ENCODE measurements at regions not wholly inside any gene's neighbourhood (a gene's known extent, or its start where the extent isn't known, plus 50 kb on each side); places are given as distances from the start of the nearest gene placed in this dataset.
A peak's percentile ranks its signal among the peaks of the same experiment; 100 is the strongest.

GRCh38 chr14:38839694-38840365, 263.2 kb downstream of the SEC23A start:
- no peak for DNase-seq
- no peak for ATAC-seq

GRCh38 chr14:38838979-38839323, 264.1 kb downstream of the SEC23A start:
- no peak for ATAC-seq
- no peak for DNase-seq

GRCh38 chr14:38838049-38838978, 264.7 kb downstream of the SEC23A start:
- ATAC-seq = no peak
- DNase-seq = no peak

DNA sequence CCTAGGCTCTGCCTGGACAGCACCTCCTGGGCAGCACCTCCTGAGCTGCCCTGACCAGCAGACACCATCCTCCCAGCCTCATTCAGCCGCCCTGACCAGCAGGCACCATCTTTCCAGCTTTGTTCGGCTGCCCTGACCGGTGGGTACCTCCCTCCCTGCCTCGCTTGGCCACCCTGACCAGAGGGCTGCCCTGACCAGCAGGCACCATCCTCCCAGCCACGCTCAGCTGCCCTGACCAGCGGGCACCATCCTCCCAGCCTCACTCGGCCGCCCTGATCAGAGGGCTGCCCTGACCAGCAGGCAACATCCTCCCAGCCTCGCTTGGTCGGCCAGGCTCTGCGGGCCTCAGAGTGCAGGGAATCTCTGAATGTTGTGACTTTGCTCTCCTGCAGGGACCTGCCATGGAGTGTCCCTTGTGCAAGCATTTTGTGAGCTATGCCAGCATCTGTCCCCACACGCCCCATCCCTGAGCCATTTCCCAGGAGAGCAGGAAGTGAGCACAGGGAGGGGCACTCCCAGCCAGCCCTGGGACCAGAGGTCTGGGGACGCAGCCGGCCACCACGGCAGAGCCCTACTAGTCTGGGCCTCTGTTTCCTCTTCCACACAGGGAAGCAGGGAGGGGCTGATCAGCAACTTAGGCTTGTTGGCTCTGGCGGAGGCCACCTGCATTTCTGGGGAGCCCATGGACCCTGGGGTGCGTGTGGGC, 265.5 kb downstream of the SEC23A start:
- ATAC-seq (no peak), DNase-seq (no peak)

- ATAC-seq (no peak), DNase-seq (no peak)
These were observed 266.5 kb downstream of the SEC23A start for GRCh38 chr14:38836539-38836938.

DNA sequence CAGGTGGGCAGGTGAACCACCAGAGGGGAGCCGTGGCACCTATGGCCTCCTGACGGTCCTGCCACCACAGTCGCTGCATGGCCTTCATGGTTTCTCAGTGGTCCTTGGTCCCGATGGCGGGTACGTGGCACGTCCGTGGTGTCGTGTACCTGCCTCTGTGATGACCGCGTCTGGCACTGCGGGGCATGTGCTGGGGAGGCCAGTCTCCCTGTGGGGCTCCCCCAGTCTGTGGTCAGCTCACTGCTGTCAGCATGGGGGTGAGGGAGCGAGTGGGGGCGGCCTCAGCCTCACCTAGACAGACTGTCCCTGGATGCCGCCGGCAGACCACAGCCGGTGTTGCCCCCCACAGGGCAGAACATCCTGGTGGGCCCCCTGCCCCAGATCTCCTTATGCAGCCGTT, 267.2 kb downstream of the SEC23A start:
- no peak for DNase-seq
- no peak for ATAC-seq

DNA sequence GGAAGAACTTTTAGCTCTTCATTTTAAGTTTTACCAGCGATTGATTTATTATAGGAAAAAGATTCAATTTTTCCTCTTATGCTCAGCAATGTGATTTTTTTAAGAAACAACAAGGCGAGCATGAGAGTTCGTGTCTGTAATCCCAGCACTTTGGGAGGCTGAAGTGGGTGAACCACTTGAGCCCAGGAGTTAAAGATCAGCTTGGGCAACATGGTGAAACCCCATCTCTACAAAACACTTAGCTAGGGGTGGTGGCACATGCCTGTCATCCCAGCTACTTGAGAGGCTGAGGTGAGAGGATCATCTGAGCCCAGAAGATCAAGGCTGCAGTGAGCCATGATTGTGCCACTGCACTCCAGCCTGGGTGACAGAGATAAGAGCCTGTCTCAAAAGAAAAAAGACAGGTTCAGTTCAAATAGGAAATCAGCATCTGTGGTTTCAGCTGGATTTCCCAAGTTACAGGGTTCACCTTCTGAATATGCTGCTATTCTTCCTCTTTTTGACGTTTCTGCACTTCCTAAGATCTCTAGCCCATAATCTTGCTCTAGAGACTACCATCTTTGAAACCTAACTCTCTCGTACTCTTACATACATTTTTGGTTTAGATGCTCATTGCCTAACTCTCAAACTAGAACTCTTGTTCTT, 274.7 kb downstream of the SEC23A start:
- DNase-seq = no peak
- no peak for ATAC-seq

DNA sequence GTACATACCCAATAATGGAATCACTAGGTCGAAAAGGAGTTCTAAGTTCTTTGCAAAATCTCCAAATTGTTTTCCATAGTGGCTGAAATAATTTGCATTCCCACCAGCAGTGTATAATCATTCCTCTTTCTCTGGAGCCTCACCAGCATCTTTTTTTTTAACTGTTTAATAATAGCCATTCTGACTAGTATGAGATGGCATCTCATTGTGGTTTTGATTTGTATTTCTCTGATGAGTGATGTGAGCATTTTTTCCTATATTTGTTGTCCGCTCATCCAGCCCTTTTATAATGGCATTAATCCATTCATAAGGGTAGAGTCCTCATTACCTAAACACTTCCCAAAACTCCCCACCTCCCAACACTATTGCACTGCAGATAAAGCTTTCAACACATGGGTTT, 278.3 kb downstream of the SEC23A start:
- ATAC-seq (no peak), DNase-seq (no peak)

GRCh38 chr14:38818555-38818954, 284.5 kb downstream of the SEC23A start:
- ATAC-seq = no peak
- no peak for DNase-seq

DNA sequence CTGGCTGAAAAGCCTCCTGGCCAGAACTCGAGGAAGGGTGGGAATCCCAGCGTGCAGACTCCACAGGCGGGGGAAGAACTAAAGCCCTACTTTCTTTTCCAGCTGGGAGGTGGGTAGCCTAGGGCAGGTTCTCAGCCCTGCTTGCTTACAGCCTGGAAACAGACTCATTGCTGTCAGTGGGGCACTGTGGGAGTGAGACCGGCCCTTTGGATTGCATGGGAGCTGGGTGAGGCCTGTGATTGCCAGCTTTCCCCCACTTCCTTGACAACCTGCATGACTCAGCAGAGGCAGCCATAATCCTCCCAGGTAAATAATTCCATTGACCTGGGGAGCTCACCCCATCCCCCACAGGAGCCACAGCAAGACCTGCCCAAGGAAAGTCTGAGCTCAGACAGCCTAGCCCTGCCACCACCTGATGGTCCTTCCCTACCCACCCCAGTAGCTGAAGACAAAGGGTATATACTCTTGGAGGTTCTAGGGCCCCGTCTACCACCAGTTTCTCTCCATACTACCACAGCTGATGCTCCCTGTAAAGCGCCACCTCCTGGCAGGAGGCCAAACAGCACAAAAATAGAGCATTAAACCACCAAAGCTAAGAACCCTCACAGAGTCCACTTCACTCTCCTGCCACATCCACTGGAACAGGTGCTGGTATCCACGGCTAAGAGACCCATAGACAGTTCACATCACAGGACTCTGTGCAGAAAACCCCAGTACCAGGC, 294.1 kb downstream of the SEC23A start:
- DNase-seq (peak; percentile 4), ATAC-seq (no peak)

DNA sequence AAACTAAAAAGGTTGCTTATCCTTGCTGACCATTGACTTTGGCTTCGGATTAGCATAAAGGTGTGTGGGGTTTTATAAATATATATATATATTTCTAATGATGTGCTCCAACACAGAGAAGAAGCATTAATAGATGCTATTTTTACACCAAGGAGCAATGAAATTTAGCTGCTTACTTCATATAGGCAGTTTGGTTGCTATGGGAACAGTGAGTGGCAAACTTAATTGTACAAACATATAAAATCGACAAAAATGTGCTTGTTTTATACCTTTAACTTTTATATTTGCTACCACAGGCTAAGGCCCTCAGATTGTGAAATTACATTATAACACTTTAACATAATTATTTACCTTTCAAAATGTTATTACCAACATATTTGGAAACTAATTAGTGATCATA, 303.4 kb downstream of the SEC23A start:
- no peak for ATAC-seq

GRCh38 chr14:38794677-38795076, 308.4 kb downstream of the SEC23A start:
- DNase-seq (no peak), ATAC-seq (no peak)

More for the DNA sequence above, 303.4 kb downstream of the SEC23A start:
- DNase-seq = no peak

DNA sequence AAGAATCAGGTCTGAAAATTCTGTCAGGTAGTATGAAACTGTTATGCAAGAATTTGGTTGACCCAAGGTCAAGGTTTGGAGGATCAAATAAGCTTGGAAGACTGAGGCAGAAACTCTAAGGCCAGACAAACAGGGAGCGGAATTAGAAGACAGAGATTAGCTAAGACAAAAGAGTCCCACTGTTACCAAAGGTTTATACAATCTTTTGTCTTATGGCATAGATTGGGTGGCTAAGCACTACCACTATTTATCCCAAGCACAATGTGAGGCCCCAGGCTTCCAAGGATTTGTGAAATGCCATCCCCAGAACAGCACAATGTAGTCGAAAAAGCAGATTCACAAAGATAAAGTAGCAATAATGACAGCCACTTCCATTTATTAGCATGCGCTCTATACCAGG, 311.2 kb downstream of the SEC23A start:
- no peak for DNase-seq
- no peak for ATAC-seq

DNA sequence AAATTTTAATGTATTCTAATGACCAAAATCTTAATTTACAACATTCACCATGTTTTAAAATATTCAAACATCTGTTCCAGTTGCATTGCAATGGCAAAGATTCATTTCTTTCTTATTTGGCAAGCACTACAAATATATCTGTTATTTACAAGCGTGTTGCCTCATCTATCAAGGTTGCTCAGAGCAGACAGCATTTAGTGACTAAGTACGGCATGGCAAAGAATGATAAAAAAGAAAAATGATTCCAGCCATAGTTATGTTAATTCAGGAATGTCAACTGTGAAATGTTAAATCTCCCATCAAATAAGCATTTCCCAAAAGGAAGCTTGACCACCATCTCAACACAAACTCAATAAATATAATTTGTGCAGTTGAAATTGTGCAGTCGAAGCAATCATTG, 312.1 kb downstream of the SEC23A start:
- ATAC-seq = no peak
- DNase-seq = no peak

DNA sequence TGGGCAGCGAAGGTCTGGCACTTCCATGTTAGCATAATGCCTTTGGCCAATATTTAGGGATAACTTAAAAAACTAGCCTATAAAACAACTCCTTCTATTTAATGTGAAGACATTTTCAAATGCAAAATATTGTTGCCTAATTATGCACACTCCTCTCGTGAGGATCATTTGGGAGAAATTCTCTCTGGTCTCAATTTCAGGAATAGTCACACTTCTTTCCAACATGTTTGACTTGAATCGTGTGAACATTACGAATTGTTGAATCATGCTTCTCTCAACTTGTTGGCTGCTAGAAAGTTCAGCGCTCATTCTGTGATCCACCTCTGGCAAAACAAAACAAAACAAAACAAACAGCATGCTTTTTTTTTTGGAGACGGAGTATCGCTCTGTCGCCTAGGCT, 313.2 kb downstream of the SEC23A start:
- no peak for ATAC-seq
- DNase-seq = no peak

GRCh38 chr14:38788060-38788459, 315.0 kb downstream of the SEC23A start:
- no peak for ATAC-seq

GRCh38 chr14:38786921-38787320, 316.1 kb downstream of the SEC23A start:
- no peak for ATAC-seq
- no peak for DNase-seq

More at GRCh38 chr14:38788060-38788459, 315.0 kb downstream of the SEC23A start:
- no peak for DNase-seq

DNA sequence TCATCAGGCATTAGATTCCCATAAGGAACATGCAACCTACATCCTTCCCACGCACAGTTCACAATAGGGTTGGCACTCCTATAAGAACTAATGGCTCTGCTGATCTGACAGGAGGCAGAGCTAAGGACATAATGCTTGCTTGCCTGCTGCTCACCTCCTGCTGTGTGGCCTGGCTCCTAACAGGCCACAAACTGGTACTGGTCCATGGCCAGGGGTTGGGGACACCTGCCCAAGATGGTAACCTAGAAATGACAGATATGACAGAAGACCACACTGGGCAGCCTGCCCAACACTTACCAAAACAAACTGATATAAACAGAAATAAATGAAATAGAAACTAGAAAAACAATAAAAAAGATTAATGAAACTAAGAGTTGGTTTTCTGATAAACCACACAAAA, 325.6 kb downstream of the SEC23A start:
- DNase-seq (no peak), ATAC-seq (no peak)

- ATAC-seq (no peak), DNase-seq (no peak)
These were observed 327.0 kb downstream of the SEC23A start for GRCh38 chr14:38775986-38776385.

- no peak for DNase-seq
- no peak for ATAC-seq
These were observed 328.9 kb downstream of the SEC23A start for GRCh38 chr14:38774162-38774561.

GRCh38 chr14:38770251-38770650, 332.8 kb downstream of the SEC23A start:
- DNase-seq (no peak), ATAC-seq (no peak)

GRCh38 chr14:38762845-38763244, 340.2 kb downstream of the SEC23A start:
- DNase-seq (no peak), ATAC-seq (no peak)

Measured in stimulated activated naive CD8-positive, alpha-beta T cell treated with anti-CD3 and anti-CD28 coated beads, Interleukin-15, Interleukin-2, amounts not matched to agents 100 U/mL and 50 U/mL, for 24 hours (primary cell).